ENCODE measurements at regions not wholly inside any gene's neighbourhood (a gene's known extent, or its start where the extent isn't known, plus 50 kb on each side); places are given as distances from the start of the nearest gene placed in this dataset.
"Not testable (repeated sequence)": the region's sequence is repeated elsewhere in the genome, so short reads cannot be mapped to it uniquely, and the experiment has no call there.

DNA sequence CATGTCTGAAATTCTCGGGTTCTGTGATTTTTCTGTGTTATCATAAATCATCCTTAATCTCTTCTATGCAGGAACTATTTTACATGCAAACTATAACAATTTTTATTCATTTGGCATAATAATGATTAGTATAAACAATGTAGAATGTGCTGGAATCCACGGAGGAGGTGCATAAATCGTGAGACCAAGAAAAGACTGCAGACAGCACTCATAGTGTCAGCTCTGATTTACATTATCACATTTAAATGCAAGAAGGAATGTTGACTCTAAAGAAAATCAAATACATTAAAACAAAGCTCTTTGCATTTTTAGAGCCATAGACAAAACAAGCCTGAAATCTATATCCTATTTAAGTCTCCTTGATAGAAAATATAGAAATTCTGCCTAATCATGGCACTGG is 501.7 kb upstream of the STXBP6 start:
- DNase-seq (ENCODE audit: low spot score) = no peak

DNA sequence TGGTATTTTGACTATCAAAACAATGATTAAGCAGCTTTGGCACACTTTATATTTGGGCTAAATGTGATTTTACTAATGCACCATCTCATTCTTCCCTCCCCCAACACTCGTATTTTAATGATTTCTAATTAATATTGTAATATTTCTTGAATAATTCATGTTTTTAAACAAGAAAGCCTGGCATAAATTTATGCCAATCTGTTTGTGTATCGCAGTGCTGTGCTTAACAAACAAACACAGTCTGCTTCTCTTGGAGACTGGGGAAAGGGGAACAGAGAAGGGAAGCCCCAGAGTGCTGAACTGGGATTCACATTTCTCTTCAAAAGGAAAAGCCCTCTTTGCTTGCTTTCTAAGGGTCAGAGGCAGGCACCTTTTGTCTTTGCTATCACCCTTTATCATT is 496.9 kb upstream of the STXBP6 start:
- no peak for DNase-seq (ENCODE audit: low spot score)

GRCh38 chr14:25537846-25538455 is 488.0 kb upstream of the STXBP6 start:
- peak; percentile 41 for DNase-seq (ENCODE audit: low spot score)

GRCh38 chr14:25526290-25526689 is 476.3 kb upstream of the STXBP6 start:
- no peak for DNase-seq (ENCODE audit: low spot score)

GRCh38 chr14:25522926-25523325 is 473.0 kb upstream of the STXBP6 start:
- no peak for DNase-seq (ENCODE audit: low spot score)

DNA sequence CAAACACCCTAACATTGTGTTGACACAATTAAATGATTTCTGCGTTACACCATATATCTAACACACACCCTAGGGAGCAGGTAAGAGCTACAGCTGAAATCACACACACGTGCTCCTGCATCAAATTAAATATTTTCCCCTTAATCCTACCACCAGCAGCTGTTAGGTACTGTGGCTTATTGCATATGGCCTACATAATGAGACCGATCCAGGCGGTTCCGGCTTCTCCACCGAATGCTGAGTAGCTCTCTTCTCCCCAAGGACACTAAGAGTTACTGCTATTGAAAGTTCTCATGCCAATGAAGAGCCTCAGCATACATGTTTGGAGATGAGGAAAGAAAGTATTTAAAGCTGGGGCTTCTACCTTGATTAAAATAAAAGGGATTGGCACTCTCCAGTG is 472.2 kb upstream of the STXBP6 start:
- no peak for DNase-seq (ENCODE audit: low spot score)

DNA sequence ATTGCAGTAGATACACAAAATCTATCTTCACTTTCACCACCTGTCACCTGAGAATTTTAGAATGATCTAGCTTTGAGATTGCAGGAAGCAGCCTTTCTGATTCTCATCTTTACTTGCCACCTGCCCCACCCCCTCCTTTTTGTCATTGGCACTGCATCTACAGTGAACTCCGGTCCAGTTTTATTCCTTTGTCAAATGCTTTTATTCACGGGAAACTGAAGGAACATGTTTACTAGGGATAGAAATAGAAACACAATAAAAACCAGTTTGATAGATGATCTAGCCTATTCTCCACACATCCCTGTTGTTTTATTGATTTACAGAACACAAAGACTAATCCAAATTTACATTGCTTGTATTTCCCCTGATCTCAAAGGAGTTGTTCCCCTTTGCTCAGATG is 471.7 kb upstream of the STXBP6 start:
- no peak for DNase-seq (ENCODE audit: low spot score)

- no peak for DNase-seq (ENCODE audit: low spot score)
Observed at GRCh38 chr14:25520821-25521220, 470.9 kb upstream of the STXBP6 start.

DNA sequence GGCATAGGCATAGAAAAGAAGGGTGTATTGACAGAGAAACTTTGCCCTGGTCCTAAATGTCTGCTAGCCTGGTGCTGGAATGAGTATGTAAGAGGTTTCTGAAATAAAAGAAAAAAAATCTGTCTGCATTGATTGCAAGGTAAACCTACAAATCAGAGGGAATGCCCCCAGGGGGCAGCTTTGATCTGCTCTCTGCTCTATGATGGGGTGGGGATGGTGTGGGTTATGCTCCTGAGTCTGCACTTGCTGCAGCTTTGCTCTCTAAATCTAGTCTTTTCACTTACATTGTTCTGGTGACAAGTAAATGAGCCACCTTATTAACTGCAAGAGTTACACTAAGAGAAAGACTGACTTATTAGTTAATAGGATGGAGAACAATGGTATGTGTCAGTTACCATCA is 468.4 kb upstream of the STXBP6 start:
- no peak for DNase-seq (ENCODE audit: low spot score)

DNA sequence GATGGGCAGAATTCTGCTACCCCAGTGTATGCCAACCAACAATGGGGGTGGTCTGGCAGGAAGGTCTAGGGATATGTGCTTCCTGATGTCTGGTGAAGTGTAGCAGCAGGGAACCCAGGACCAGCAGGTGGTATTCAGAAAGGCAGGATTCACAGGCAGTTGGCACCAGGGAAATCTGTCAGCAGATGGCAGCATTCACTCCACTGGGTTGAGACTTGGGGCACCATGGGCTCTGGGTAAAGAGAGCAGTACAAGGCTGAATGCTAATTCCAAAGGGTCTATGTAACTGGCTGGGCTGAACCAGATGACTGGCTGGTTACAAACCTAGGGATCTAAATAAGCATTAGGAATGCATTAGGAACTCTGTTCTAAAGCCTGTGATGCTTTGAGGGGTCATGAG is 466.9 kb upstream of the STXBP6 start:
- no peak for DNase-seq (ENCODE audit: low spot score)

- no peak for DNase-seq (ENCODE audit: low spot score)
Observed at GRCh38 chr14:25508845-25509244, 458.9 kb upstream of the STXBP6 start.

GRCh38 chr14:25501749-25502148 is 451.8 kb upstream of the STXBP6 start:
- no peak for DNase-seq (ENCODE audit: low spot score)

DNA sequence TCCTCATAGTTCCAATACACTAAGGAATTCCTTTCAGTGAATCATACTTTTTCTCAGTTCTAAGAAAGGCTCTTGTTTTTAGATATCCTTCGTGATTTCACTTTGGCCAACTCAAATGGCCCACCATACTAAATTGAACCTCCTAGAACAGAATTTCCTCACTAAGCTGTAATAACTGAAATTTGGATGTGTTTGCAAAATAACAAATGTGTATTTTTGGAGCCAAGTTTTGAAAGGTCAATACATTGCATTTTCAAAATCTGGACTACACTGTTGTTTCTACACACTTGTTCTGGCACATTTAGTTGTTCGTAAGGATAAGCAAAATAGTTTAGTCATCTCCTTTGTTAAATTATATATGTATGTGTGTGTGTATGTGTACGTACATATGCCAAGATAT is 439.0 kb upstream of the STXBP6 start:
- DNase-seq (ENCODE audit: low spot score) = no peak

DNA sequence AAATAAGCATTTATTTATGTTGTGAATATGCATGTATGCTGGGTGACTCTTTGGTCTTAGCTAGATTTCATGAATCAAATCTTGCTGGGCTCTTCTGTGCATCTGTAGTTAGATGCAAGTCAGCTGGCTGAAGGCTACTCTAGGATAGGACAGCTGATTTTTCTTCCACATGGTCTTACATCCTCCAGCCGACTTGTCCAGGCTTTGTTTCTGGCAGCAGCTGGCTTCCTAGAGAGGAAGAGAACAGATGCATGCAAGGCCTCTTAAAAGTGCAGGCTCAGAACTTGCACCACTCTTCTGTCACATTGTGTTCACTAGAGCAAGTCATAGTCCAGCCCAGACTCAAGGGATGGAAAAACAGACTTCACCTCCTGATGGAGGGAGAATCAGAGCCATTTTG is 435.4 kb upstream of the STXBP6 start:
- no peak for DNase-seq (ENCODE audit: low spot score)

DNA sequence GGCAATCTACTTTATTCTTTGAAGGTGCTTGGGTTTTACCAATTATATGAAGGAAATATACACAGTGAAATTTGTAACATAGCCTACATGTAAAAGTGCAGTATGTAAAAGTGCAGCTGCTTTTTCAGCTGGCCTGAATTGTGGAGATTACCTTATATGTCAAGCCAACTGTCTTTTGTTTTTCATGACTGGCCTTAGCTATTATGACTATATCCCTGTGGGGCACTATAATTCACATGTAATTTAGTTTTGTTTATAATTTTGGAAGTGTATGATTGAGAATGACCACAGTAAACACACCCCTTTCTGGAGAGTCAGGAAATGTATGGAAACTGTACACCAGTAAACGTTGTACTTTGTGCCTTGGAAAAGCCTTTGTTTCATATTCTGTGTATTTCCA is 435.0 kb upstream of the STXBP6 start:
- DNase-seq (ENCODE audit: low spot score) = no peak

DNA sequence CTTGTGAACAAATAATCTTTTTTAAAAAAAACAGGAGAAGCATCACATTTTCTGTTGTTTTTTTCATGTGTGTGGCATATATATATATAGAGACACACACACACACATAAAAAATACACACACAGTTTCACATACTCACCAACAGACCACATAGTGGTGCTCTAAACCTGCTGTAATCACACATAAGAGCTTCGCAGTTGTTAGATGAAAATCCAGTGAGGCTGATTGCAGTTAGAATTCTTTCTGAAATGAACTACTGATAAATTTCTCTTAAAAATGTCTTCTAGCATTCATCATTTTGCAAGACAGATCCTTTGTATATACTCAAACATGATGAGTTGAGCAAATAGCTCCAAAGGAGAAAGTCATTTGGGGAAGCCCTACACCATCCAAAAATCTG is 434.3 kb upstream of the STXBP6 start:
- no peak for DNase-seq (ENCODE audit: low spot score)

DNA sequence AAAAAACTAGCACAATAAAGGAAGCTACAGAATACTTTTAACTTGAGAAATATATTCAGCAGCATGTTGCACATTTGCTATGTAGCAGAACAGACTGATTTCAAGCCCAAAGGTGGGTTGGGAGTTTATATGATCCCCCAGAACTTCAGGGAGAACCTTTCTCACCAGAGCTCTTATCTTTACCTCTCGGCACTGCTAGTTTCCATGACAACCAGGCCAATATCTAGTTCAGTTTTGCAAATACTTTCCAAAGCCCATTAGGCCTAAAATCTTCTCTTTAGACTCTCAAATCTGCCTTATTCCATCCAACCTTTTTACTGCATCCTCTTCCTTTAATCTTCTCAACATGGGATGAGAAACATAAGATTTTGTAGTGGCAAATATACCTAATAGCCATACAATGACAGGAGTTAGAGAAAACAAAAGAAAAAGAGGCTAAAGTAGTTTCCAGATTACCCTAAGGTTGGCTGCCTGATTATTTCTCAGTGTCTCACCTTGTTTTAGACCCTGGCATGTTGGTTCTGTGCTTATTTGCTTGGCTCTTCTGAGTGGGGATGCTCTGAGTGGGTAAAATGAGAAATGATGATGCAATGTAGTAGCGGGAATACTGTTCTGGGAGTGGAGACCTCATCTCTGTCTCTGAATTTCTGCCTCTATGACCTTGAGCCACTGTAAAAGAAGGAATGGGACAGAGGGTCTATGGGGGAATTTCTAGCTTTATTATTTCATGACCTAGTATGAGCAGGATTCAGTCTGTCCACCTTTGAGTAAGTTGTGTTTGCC is 427.6 kb upstream of the STXBP6 start:
- no peak for DNase-seq (ENCODE audit: low spot score)

DNA sequence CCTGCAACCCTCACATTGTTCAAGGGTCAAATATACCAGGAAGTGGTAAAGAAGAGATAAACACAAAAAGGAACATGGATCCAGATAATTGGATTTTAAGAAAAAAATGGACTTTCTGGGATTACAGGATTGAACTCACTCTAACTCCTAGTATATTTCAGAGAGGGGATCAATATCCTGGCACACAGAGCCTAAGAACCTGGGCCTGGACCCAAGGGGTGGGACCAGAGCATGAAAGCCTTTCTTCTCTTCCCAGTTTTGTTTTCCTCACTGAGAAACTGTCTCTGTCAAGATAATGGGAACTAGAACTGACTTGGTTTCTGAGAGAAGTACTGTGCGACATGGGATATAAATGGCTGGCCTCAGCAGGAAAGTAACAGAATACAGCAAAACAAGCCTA is 422.8 kb upstream of the STXBP6 start:
- no peak for DNase-seq (ENCODE audit: low spot score)

DNA sequence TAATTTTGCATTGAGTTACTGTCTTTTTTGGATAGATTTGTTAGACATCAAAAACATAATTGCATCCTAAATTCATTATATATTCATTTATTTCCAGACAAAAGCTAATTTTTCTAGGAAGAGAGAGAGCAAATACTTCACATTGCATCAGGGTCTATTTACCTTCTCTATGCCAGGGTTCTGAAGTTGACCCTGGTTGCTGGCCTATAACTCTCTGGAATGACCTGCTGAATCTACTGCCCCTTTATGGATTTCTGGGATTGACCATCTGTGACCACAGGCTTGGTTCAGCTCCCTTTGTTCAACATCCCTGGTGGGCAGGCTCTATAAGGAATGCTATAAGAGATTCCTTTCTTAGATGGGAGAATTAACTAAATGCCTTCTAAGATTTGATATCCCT is 414.8 kb upstream of the STXBP6 start:
- no peak for DNase-seq (ENCODE audit: low spot score)

DNA sequence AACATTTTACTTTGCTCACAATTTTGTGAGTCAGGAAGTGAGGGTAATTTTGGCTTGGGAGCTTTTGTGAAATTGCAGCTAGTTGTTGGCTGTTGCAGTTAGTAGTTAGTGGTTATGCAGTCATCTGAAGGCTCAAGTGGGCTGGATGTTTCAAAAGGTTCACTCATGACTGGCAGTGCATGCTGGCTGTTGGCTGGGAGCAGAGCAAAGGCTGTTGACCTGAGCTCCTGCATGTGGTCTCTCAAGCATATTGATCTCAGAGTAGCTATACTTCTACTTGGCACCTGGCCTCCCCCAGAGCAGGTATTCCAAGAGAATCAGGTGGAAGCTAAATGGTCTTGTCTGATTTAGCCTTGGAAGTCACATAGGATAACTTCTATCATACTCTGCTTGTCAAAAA is 414.1 kb upstream of the STXBP6 start:
- no peak for DNase-seq (ENCODE audit: low spot score)

GRCh38 chr14:25463480-25463879 is 413.5 kb upstream of the STXBP6 start:
- no peak for DNase-seq (ENCODE audit: low spot score)

- no peak for DNase-seq (ENCODE audit: low spot score)
Observed at GRCh38 chr14:25461780-25462179, 411.8 kb upstream of the STXBP6 start.

GRCh38 chr14:25444381-25444780 is 394.4 kb upstream of the STXBP6 start:
- no peak for DNase-seq (ENCODE audit: low spot score)

- not testable (repeated sequence) for DNase-seq (ENCODE audit: low spot score)
Observed at GRCh38 chr14:25440382-25440781, 390.4 kb upstream of the STXBP6 start.

Measured in HuH-7.5 (cell line).